ENCODE measurements at regions not wholly inside any gene's neighbourhood (a gene's known extent, or its start where the extent isn't known, plus 50 kb on each side); places are given as distances from the start of the nearest gene placed in this dataset.
"Not testable (repeated sequence)": the region's sequence is repeated elsewhere in the genome, so short reads cannot be mapped to it uniquely, and the experiment has no call there.

DNA sequence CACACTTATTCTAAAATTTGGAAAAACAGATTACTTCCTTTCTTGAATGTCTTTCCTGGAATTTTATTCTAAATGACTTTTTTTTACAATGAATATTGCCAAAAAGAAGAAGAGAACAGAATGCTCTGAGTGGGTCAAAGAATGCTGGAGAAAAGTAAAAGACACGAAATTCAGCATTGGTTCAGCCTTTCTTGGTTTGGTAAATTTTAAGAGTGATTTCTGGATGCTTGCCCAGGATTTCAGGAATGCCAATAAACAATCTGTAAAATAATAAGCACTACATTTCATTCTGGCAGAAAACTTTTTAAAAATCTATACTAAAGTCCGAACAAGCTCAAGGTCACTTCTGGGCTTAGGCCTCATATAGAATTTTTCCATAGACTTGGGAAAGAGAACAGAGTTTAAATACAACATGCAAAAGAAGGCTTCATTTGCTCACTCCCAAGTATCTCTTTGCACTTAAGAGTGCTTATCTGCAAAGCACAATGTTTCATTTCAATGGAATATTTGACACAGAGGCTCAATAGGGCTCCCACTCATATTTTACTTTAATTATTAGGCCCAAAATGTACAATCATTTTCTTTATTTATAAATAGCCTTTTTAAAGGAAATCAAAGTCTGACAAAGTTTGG is 359.5 kb upstream of the ANKRD30A start:
- no peak for DNase-seq (ENCODE audit: low read depth, low spot score)

- no peak for DNase-seq (ENCODE audit: low read depth, low spot score)
These were observed 360.6 kb upstream of the ANKRD30A start for GRCh38 chr10:36764823-36765222.

DNA sequence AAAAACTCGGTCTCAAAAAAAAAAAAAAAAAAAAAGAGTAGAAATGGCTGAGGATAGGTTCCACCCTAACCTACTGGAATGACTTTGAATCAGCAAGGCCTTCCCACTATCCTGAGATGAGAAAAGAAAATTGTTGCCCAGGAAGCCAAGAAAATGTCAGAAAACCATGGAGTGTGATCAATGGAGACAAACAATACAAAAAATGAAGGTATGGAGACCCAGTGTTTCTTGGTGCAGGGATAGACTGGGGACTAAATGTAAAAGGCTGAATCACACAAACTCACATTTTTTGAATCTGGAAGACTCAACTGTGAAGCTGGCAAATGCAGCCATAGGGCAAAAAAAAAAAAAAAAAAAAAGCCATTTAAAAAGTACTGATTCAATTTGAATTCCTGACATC is 364.3 kb upstream of the ANKRD30A start:
- no peak for DNase-seq (ENCODE audit: low read depth, low spot score)

GRCh38 chr10:36759141-36759805 is 366.1 kb upstream of the ANKRD30A start:
- no peak for DNase-seq (ENCODE audit: low read depth, low spot score)

DNA sequence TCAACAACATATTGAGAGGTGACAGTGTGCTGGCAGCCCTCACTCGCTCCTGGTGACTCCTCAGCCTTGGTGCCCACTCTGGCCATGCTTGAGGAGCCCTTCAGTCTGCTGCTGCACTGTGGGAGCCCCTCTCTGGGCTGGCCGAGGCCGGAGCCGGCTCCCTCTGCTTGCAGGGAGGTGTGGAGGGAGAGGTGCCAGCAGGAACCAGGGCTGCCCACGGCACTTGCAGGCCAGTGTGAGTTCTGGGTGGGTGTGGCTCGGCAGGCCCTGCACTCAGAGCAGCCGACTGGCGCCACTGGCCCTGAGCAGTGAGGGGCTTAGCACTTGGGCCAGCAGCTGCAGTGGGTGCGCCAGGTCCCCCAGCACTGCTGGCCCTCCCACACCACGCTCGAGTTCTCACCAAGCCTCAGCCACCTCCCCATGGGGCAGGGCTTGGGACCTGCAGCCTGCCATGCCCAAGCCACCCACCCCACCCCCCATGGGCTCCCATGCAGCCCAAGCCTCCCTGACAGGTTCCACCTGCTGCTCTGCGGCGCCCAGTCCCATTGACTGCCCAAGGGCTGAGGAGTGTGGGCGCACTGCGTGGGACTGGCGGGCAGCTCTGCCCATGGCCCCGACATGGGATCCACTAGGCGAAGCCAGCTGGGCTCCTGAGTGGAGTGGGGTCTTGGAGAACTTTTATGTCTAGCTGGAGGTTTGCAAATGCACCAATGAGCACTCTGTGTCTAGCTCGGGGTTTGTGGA is 377.1 kb upstream of the ANKRD30A start:
- no peak for DNase-seq (ENCODE audit: low read depth, low spot score)

DNA sequence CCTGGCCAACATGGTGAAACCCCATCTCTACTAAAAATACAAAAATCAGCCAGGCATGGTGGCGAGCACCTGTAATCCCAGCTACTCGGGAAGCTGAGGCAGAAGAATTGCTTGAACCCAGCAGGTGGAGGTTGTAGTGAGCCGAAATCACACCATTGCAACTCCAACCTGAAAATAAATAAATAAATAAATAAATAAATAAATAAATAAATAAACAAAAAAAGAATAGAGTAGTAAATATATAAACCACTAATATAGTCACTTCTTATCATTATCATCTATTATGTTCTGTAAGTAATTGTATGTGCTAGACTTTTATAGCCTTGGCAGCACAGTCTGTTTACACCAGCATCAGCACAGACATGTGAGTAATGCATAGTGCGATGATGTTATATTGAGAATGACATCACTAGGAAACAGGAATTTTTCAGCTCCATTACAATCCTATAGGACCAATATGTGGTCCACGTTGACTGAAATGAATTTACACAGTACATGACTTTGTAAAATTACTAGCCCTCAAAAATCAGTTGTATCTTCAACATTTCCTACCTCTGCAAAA is 385.4 kb upstream of the ANKRD30A start:
- no peak for DNase-seq (ENCODE audit: low read depth, low spot score)

DNA sequence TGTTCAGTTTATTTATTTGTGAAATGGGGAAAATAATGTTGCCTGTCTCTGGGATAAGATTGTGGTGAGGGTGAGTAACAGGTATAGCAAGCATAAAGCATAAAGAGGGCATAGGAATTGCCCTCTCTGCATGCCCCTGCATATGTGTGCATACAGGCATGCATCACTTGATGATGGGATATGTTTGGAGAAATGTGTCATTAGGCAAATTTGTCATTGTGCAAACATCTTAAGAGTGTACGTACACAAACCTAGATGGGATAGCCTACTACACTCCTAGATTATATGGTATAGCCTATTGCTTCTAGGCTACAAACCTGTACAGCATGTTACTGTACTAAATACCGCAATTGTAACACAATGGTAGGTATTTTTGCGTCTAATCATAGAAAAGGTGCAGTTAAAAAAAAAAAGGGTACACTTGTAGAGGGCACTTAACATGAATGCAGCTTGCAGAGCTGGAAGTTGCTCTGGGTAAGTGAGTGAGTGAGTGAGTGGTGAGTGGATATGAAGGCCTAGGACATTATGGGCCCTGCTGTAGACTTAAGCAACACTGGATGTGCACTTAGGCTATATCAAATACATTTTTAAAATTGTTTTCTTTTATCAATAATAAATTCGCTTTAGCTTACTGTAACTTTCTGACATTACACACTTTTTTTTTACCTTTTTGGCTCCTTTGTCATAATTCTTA is 386.5 kb upstream of the ANKRD30A start:
- DNase-seq (ENCODE audit: low read depth, low spot score) = no peak

DNA sequence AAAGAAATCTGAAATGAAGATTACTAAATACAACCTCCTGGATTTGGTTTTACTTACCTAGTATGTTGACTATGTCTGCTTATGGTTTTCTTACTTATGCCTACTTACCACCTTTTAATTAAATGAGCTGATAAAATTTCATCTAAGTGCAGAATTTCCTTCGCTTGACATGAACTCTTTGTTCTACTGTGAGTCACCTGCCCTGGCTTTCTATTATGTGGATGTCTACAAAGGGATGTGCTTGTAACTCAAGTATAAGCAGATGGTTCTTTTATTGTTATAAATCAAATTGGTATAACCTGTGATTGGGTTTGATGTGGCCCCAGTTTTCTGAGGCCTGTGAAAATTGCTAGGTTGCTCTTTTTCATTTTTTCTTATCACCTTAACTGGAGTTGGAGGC is 389.1 kb upstream of the ANKRD30A start:
- DNase-seq (ENCODE audit: low read depth, low spot score) = no peak

DNA sequence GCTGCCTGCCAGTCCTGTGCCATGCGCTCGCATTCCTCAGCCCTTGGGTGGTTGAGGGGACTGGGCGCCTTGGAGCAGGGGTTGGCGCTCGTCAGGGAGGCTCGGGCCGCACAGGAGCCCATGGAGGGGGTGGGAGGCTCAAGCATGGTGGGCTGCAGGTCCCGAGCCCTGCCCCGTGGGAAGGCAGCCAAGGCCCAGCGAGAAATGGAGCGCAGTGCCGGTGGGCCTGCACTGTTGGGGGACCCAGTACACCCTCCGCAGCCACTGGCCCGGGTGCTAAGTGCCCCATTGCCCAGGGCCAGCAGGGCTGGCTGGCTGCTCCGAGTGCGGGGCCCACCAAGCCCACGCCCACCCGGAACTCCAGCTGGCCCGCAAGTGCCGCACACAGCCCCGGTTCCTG is 390.8 kb upstream of the ANKRD30A start:
- not testable (repeated sequence) for DNase-seq (ENCODE audit: low read depth, low spot score)

DNA sequence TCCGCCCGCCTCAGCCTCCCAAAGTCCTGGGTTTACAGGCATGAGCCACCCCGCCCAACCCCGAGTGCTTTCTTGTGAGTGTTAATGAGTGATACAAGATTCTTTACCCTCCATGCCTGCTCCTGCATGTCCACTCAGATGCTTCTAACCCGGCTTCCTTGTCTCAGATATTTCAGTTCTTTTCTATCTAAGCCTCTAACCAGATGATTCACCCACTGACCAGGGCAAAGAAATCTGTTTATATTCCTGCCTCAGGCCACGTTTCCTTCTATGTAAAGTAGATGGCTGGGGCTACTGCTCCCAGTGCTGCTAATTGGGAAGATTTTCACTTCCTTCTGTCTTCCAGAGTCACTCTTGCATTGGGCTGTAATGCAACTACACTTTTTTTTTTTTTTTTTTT is 395.1 kb upstream of the ANKRD30A start:
- DNase-seq (ENCODE audit: low read depth, low spot score) = no peak

GRCh38 chr10:36728626-36729025 is 396.8 kb upstream of the ANKRD30A start:
- DNase-seq (ENCODE audit: low read depth, low spot score) = no peak

- peak; percentile 74 for DNase-seq (ENCODE audit: low read depth, low spot score)
These were observed 399.5 kb upstream of the ANKRD30A start for GRCh38 chr10:36725581-36726520.

DNA sequence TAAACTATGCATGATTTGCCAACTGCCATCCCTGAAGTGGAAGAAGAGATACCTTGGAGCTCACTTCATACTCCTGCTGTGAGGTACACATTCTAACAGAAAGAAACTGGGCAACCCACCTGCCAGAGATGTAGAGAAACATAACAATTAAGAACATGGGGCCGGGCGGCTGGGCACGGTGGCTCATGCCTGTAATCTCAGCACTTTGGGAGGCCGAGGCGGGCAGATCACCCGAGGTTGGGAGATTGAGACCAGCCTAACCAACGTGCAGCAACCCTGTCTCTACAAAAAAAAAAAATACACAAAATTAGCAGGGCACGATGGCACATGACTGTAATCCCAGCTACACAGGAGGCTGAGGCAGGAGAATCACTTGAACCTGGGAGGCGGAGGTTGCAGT is 402.6 kb upstream of the ANKRD30A start:
- no peak for DNase-seq (ENCODE audit: low read depth, low spot score)

- no peak for DNase-seq (ENCODE audit: low read depth, low spot score)
These were observed 403.5 kb upstream of the ANKRD30A start for GRCh38 chr10:36721871-36722270.

DNA sequence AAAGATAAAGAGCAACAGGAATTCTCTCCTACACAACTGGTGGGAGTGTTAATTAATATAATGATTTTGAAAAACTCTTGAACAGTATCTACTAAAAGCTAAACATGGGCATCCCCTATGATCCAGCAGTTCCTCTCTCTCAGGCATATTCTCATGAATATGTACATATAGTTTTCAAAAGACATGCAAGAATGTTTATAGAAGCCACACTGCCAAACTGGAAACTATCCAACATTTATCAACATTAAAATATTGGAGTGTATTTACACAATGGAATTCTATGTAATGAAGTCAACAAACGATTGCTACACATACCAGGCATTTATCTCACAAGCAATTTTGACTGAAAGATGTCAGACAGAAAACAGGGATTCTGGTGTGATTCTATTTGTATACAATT is 404.5 kb upstream of the ANKRD30A start:
- DNase-seq (ENCODE audit: low read depth, low spot score) = no peak

DNA sequence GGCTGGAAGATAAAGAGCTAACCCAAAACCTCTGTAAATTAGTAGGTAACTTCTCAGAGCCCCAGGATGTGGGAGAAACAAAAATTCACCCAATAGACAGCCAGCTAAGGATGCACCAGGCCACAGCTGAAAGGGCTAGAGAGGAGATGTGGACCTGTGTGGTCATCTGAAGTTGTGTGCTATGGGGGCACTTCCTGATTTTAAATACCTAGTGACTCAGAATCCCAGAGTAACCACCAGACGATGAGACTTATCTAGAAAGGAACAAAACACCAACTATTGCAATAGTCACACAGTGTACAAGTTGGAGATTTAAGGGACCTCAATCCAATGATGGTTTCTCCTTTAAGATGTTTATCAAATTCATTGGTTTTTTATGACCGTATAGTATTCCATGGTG is 408.3 kb upstream of the ANKRD30A start:
- no peak for DNase-seq (ENCODE audit: low read depth, low spot score)

DNA sequence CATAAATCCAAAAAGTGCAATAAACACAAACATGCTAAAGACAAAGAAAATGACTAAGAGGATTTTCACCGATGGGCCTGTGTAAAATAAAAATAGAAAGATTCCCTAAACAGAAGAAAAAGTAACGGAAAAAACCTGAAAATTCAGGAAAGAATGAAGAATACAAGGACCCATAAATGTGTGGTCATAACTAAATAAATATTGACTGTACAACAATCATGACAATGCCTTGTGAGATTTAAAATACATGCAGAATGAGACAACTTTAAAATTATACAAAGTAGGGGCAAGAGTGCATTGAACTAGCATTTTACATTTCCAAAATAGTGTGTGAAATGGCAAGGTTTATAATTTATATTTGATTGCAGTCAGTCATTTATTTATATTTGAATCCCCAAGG is 409.1 kb upstream of the ANKRD30A start:
- DNase-seq (ENCODE audit: low read depth, low spot score) = no peak

DNA sequence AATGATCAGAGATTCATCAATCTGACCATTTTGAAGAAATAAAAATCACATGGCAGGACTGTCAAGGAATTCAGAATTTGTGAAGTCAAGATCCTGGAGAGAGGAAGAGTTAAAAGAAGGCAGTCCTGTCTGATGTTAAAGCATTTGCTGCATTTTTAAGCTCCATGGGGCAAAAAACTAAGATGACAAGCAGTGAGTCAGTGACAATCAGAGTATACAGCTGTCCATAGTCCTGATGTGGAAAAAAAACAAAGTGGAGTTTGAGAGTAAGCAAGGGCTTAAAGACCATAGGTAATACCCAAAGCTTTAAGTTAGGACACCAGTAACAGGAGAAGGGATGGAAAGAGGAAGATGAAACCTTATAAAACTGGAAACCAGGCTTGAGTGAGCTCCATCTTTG is 412.7 kb upstream of the ANKRD30A start:
- no peak for DNase-seq (ENCODE audit: low read depth, low spot score)

- no peak for DNase-seq (ENCODE audit: low read depth, low spot score)
These were observed 414.0 kb upstream of the ANKRD30A start for GRCh38 chr10:36711361-36711760.

DNA sequence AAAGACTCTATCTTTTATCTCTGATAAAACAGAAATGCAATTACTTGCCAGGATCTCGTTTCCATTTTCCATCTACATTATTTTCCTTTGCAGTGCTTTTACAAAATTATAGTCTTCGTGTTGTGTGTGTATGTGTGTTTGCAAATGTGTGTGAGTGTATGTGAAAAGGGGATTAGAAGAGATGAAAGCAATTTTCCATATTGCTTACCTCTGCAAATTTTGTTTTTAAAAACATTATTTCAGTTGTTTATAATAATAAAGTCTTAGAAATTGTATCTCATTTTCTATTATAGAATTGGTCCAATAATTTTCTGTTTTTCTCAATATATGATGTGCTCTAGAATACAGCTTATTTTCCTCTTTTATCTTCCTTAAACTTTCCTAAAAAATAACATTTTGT is 421.3 kb upstream of the ANKRD30A start:
- DNase-seq (ENCODE audit: low read depth, low spot score) = no peak

DNA sequence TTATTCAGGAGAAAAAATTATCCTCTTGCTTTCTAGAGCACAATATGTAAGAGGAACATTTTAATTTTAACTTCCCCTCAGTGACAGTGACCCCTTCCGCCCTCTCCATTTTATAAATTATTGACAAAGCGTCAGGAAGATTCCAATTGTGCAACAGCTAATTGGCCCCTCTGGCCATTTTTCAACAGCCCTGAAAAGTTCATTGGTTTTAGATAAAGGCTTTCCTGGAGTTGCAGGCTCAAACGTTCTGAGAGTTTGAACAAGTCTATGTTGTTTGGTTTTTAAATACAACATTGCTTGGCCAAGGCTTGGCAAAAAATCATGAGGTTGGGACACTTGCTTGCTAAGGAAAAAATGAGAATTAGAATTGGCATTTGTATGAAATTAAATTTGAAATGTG is 422.2 kb upstream of the ANKRD30A start:
- DNase-seq (ENCODE audit: low read depth, low spot score) = no peak

Data from iPS DF 19.7 (cell line).